ENCODE measurements at regions not wholly inside any gene's neighbourhood (a gene's known extent, or its start where the extent isn't known, plus 50 kb on each side); places are given as distances from the start of the nearest gene placed in this dataset.
"Not testable (repeated sequence)": the region's sequence is repeated elsewhere in the genome, so short reads cannot be mapped to it uniquely, and the experiment has no call there.

- TF ChIP-seq, protein P1, sequence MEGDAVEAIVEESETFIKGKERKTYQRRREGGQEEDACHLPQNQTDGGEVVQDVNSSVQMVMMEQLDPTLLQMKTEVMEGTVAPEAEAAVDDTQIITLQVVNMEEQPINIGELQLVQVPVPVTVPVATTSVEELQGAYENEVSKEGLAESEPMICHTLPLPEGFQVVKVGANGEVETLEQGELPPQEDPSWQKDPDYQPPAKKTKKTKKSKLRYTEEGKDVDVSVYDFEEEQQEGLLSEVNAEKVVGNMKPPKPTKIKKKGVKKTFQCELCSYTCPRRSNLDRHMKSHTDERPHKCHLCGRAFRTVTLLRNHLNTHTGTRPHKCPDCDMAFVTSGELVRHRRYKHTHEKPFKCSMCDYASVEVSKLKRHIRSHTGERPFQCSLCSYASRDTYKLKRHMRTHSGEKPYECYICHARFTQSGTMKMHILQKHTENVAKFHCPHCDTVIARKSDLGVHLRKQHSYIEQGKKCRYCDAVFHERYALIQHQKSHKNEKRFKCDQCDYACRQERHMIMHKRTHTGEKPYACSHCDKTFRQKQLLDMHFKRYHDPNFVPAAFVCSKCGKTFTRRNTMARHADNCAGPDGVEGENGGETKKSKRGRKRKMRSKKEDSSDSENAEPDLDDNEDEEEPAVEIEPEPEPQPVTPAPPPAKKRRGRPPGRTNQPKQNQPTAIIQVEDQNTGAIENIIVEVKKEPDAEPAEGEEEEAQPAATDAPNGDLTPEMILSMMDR (IDR thresholded peaks at IDR 0.05; ENCODE audit: unreplicated experiment), result no peak
- no peaks in the 10 kb centered on the region for H3K27me3 Mint-ChIP-seq (ENCODE audit: insufficient read depth, unreplicated experiment)
- H3K27ac Mint-ChIP-seq (ENCODE audit: low read depth, unreplicated experiment), result no peak overlapping the region
- peaks cover 16% of the 10 kb centered on the region for H3K9me3 Mint-ChIP-seq (ENCODE audit: unreplicated experiment)
- DNase-seq (ENCODE audit: unreplicated experiment), result no peak
- CTCF ChIA-PET, result no interaction called here
- POLR2A ChIA-PET, result no interaction called here
- no TSS peak for BruUV-seq (replicated peaks)
- peaks cover 2% of the 10 kb centered on the region for H3K36me3 Mint-ChIP-seq (ENCODE audit: insufficient read depth, unreplicated experiment)
- no peaks in the 10 kb centered on the region for H3K4me1 Mint-ChIP-seq (ENCODE audit: insufficient read depth, unreplicated experiment)
- intact Hi-C loops (cut with micrococcal nuclease), result no loop called here
- H3K4me3 Mint-ChIP-seq (ENCODE audit: unreplicated experiment), result no peak overlapping the region
These were observed 329.4 kb upstream of the CCL2 start for GRCh38 chr17:33925649-33926048.

DNA sequence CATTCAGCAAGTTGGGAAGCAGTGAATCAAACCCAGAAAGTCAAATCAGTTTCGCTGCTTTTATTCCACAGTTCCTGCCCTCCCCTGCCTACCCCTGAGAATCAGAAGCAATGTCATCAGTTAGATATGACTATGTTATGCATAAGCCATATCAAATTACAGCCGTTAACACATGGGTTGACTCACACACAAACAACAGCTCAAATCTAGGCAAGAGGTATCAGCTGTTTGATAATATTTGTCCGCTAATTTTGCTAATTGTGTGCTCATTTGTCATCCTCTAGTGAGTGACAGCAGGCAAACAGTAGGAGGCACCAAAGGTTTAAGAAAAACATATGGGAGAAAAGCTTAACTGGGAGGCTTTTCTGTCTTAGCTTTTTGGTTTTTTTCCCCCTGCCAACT is 327.4 kb upstream of the CCL2 start:
- TF ChIP-seq, protein P1 (IDR thresholded peaks at IDR 0.05; ENCODE audit: unreplicated experiment), result no peak
- DNase-seq (ENCODE audit: unreplicated experiment), result no peak
- ChIA-PET CTCF (interaction anchor here (0.5 to 0.8 kb wide), 3 partner anchors 55 to 493 kb away, joined by 3 to 4 read pairs (median 3); no protein-coding TSS in a partner anchor), POLR2A (no interaction called here)
- Mint-ChIP-seq H3K27me3 (ENCODE audit: insufficient read depth, unreplicated experiment) (no peaks in the 10 kb centered on the region), H3K27ac (ENCODE audit: low read depth, unreplicated experiment) (no peak overlapping the region), H3K4me1 (ENCODE audit: insufficient read depth, unreplicated experiment) (no peaks in the 10 kb centered on the region), H3K9me3 (ENCODE audit: unreplicated experiment) (peaks cover 2% of the 10 kb centered on the region), H3K4me3 (ENCODE audit: unreplicated experiment) (no peak overlapping the region), H3K36me3 (ENCODE audit: insufficient read depth, unreplicated experiment) (peaks cover 6% of the 10 kb centered on the region)
- no TSS peak for BruUV-seq (replicated peaks)
- intact Hi-C loops (cut with micrococcal nuclease), result no loop called here

- H3K36me3 Mint-ChIP-seq (ENCODE audit: insufficient read depth, unreplicated experiment), result peaks cover 6% of the 10 kb centered on the region
- no peaks in the 10 kb centered on the region for H3K4me1 Mint-ChIP-seq (ENCODE audit: insufficient read depth, unreplicated experiment)
- POLR2A ChIA-PET, result interaction anchor here (0.5 kb wide), 1 partner anchor 496 kb away, joined by 4 read pairs; no protein-coding TSS in a partner anchor
- TF ChIP-seq, protein P1 (IDR thresholded peaks at IDR 0.05; ENCODE audit: unreplicated experiment), result no peak
- H3K27ac Mint-ChIP-seq (ENCODE audit: low read depth, unreplicated experiment), result no peak overlapping the region
- peaks cover 7% of the 10 kb centered on the region for H3K9me3 Mint-ChIP-seq (ENCODE audit: unreplicated experiment)
- H3K4me3 Mint-ChIP-seq (ENCODE audit: unreplicated experiment), result no peak overlapping the region
- intact Hi-C loops (cut with micrococcal nuclease), result no loop called here
- no peaks in the 10 kb centered on the region for H3K27me3 Mint-ChIP-seq (ENCODE audit: insufficient read depth, unreplicated experiment)
- no TSS peak for BruUV-seq (replicated peaks)
- CTCF ChIA-PET, result interaction anchor here (0.6 to 1.1 kb wide), 2 partner anchors 432 to 502 kb away, joined by 3 read pairs; no protein-coding TSS in a partner anchor
- DNase-seq (ENCODE audit: unreplicated experiment), result no peak
These were observed 325.8 kb upstream of the CCL2 start for GRCh38 chr17:33929181-33929724.

GRCh38 chr17:33931148-33931814 is 323.8 kb upstream of the CCL2 start:
- DNase-seq (ENCODE audit: unreplicated experiment); intact Hi-C loops (cut with micrococcal nuclease); POLR2A ChIA-PET; H3K4me3 Mint-ChIP-seq (ENCODE audit: unreplicated experiment); H3K27me3 Mint-ChIP-seq (ENCODE audit: insufficient read depth, unreplicated experiment); H3K36me3 Mint-ChIP-seq (ENCODE audit: insufficient read depth, unreplicated experiment); H3K4me1 Mint-ChIP-seq (ENCODE audit: insufficient read depth, unreplicated experiment); H3K27ac Mint-ChIP-seq (ENCODE audit: low read depth, unreplicated experiment); BruUV-seq (replicated peaks): not testable (repeated sequence)
- H3K9me3 Mint-ChIP-seq (ENCODE audit: unreplicated experiment), result peaks cover 22% of the 10 kb centered on the region
- CTCF ChIA-PET, result interaction anchor here (0.9 kb wide), 1 partner anchor 155 kb away, joined by 3 read pairs; no protein-coding TSS in a partner anchor

All from MCF 10A (cell line).